ENCODE measurements at regions not wholly inside any gene's neighbourhood (a gene's known extent, or its start where the extent isn't known, plus 50 kb on each side); places are given as distances from the start of the nearest gene placed in this dataset.
"Not testable (repeated sequence)": the region's sequence is repeated elsewhere in the genome, so short reads cannot be mapped to it uniquely, and the experiment has no call there.

DNA sequence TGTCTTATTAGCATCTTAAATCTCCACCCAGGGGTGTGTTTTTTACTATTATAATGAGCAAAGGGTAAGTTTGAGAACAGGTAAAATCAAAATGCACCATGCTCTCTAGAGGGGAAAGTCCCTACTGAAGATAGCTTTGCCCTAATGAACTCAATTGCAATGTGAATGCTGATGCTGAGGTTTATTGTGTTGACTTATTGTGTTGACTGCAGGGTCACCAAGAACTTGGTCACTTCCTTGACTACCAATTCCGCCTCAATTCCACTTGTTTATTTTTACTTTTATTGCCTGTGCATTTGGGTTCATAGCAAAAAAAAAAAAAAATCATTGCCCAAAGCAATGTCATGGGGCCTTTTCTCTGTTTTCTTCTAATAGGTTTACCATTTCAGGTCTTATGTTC is 67.7 kb upstream of the SRD5A3 start:
- no peak for TF ChIP-seq CTCF (IDR thresholded peaks at IDR 0.05; ENCODE audit: insufficient read depth, missing control alignments)
- FAIRE-seq (no peak), DNase-seq (ENCODE audit: insufficient read length, low spot score) (no peak)

GRCh38 chr4:55280474-55280873 is 65.6 kb upstream of the SRD5A3 start:
- FAIRE-seq; DNase-seq (ENCODE audit: insufficient read length, low spot score): not testable (repeated sequence)

GRCh38 chr4:55281118-55281683 is 64.8 kb upstream of the SRD5A3 start:
- not testable (repeated sequence) for FAIRE-seq; DNase-seq (ENCODE audit: insufficient read length, low spot score)

DNA sequence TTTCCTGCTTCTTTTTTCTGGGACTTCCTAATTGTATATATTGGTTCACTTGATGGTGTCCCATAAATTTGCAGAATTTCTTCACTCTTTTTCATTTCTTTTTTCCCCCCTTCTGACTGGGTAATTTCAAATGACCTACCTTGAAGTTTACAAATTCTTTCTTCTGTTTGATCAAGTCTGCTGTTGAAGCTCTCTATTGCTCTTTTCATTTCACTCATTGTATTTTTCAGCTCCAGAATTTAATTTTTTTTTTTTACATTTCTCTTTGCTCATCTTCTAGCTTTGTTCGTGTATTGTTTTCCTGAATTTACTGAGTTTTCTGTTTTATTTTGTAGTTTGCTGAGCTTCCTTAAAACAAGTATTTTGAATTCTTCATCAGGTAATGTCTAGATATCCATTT is 61.7 kb upstream of the SRD5A3 start:
- no peak for TF ChIP-seq CTCF (IDR thresholded peaks at IDR 0.05; ENCODE audit: insufficient read depth, missing control alignments)
- FAIRE-seq (no peak), DNase-seq (ENCODE audit: insufficient read length, low spot score) (no peak)

DNA sequence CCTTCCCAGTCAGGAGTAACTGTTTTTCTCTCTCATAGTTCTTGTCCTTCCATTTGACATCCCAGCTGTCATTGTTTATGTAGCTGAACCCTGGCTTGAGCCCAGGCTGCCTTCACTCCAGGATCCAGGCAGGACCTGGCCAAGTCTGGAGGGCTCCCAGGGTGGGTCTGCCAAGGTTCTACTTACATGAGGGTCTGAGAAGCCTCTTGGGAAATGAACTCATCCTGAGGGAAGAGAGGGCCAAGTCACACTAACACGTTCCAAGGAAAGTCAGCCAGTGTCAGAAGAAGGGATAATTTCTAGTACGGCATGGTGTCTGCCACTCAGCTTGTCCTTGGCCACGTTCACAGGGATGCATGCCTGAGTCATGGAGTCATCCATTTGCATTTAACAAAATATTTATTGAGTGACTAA is 54.8 kb upstream of the SRD5A3 start:
- DNase-seq (ENCODE audit: insufficient read length, low spot score) (no peak), FAIRE-seq (no peak)
- TF ChIP-seq CTCF (IDR thresholded peaks at IDR 0.05; ENCODE audit: insufficient read depth, missing control alignments): no peak

DNA sequence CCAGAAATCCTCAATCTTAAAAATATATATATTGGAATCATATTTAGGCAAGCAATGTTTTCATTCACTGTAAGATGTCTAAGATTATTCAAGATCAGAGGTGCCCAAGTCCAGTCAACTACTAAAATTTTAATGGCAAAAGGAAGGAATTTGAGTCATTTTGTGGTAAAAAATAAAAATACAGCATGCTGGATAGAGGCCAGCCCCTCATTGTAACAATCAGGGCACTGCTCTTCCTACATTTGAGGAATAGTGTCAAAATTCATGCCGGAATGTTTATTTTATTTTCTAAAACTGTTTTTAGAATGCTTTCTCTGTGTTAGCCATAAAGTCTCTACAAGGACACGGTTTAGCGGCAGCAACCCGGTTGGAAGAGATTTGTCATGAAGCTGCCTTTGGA is 49.9 kb upstream of the SRD5A3 start:
- FAIRE-seq (no peak), DNase-seq (ENCODE audit: insufficient read length, low spot score) (no peak)
- TF ChIP-seq CTCF (IDR thresholded peaks at IDR 0.05; ENCODE audit: insufficient read depth, missing control alignments): no peak

Measured in D721Med (cell line).